WTC11 (cell line): ENCODE measurements at regions not wholly inside any gene's neighbourhood (a gene's known extent, or its start where the extent isn't known, plus 50 kb on each side); places are given as distances from the start of the nearest gene placed in this dataset.
A peak's percentile ranks its signal among the peaks of the same experiment; 100 is the strongest.
"Not testable (repeated sequence)": the region's sequence is repeated elsewhere in the genome, so short reads cannot be mapped to it uniquely, and the experiment has no call there.

Experiments
- ATAC-seq: fragments of 200-7000 bp; cut with Tn5 transposase; 2 replicates; pipeline ENCODE4 v1.10.0; 2021; ENCODE audit warnings: mild to moderate bottlenecking, moderate library complexity
- CTCF ChIA-PET: fragments of 300-600 bp; sonication (Branson Sonifier 250); formaldehyde crosslinking; loops from one replicate; lab custom pipeline; 2021; ENCODE audit warnings: antibody characterized with exemption; lab: Charles Lee
- POLR2A ChIA-PET: fragments of 350-600 bp; sonication (Branson Sonifier 250); formaldehyde crosslinking; loops from one replicate; lab custom pipeline; 2021; ENCODE audit warnings: antibody characterized with exemption; lab: Charles Lee
- DNase-seq: peaks from one replicate; pipeline ENCODE4 v3.0.0; 2021; ENCODE audit warnings: low spot score
- H3K27ac Mint-ChIP-seq: 2 replicates; pipeline ENCODE4 v1.8.0; 2021; ENCODE audit warnings: mixed read lengths
- H3K27me3 Mint-ChIP-seq: 2 replicates; pipeline ENCODE4 v1.8.0; 2021; ENCODE audit warnings: low read depth, mild to moderate bottlenecking, moderate library complexity, mixed read lengths
- H3K36me3 Mint-ChIP-seq: 2 replicates; pipeline ENCODE4 v1.8.0; 2021; ENCODE audit warnings: mixed read lengths
- H3K4me1 Mint-ChIP-seq: 2 replicates; pipeline ENCODE4 v1.8.0; 2022; ENCODE audit warnings: mixed read lengths
- H3K4me3 Mint-ChIP-seq: 2 replicates; pipeline ENCODE4 v1.8.0; 2021; ENCODE audit warnings: mild to moderate bottlenecking, moderate library complexity, mixed read lengths
- H3K9me3 Mint-ChIP-seq: 2 replicates; pipeline ENCODE4 v1.8.0; 2021; ENCODE audit warnings: mixed read lengths
- AR ChIP-seq: fragments of 250-450 bp; sonication (Bioruptor Pico); IDR thresholded peaks from 2 replicates; pipeline ENCODE4 v1.9.0; 2021; ENCODE audit warnings: mild to moderate bottlenecking
- CREB1 ChIP-seq: sonication (generic); formaldehyde crosslinking; IDR thresholded peaks from 2 replicates; pipeline ENCODE4 v1.8.0; 2023; ENCODE audit warnings: mild to moderate bottlenecking, missing genetic modification reagents
- CREM ChIP-seq: sonication (generic); formaldehyde crosslinking; IDR thresholded peaks from 2 replicates; pipeline ENCODE4 v1.8.1; 2022; ENCODE audit warnings: mild to moderate bottlenecking, missing genetic modification reagents, moderate library complexity
- E2F5 ChIP-seq: sonication (generic); formaldehyde crosslinking; IDR thresholded peaks from 2 replicates; pipeline ENCODE4 v1.8.1; 2022; ENCODE audit warnings: mild to moderate bottlenecking, moderate library complexity, missing genetic modification reagents
- ETV6 ChIP-seq: sonication (generic); formaldehyde crosslinking; IDR thresholded peaks from 2 replicates; pipeline ENCODE4 v1.8.1; 2022; ENCODE audit warnings: mild to moderate bottlenecking, missing genetic modification reagents
- FOXK1 ChIP-seq: sonication (generic); formaldehyde crosslinking; IDR thresholded peaks from 2 replicates; pipeline ENCODE4 v1.8.0; 2022; ENCODE audit warnings: mild to moderate bottlenecking, moderate library complexity, missing genetic modification reagents
- JAZF1 ChIP-seq: fragments of 250-450 bp; sonication (Bioruptor Pico); IDR thresholded peaks from 2 replicates; pipeline ENCODE4 v1.9.0; 2021; ENCODE audit warnings: moderate library complexity, mild to moderate bottlenecking, inconsistent platforms
- MAX ChIP-seq: sonication (generic); formaldehyde crosslinking; IDR thresholded peaks from 2 replicates; pipeline ENCODE4 v1.8.0; 2022; ENCODE audit warnings: mild to moderate bottlenecking, missing genetic modification reagents
- MLX ChIP-seq: sonication (generic); formaldehyde crosslinking; IDR thresholded peaks from 2 replicates; pipeline ENCODE4 v1.8.1; 2023; ENCODE audit warnings: mild to moderate bottlenecking, missing genetic modification reagents, moderate library complexity
- NFE2L1 ChIP-seq: sonication (generic); formaldehyde crosslinking; IDR thresholded peaks from 2 replicates; pipeline ENCODE4 v1.8.1; 2023; ENCODE audit warnings: missing genetic modification reagents
- OVOL2 ChIP-seq: fragments of 250-450 bp; sonication (Bioruptor Pico); IDR thresholded peaks from 2 replicates; pipeline ENCODE4 v1.9.0; 2021; ENCODE audit warnings: mild to moderate bottlenecking, borderline replicate concordance
- PRRX2 ChIP-seq: fragments of 250-450 bp; sonication (Bioruptor Pico); IDR thresholded peaks from 2 replicates; pipeline ENCODE4 v1.8.0; 2021; ENCODE audit warnings: mild to moderate bottlenecking
- RELA ChIP-seq: sonication (generic); formaldehyde crosslinking; IDR thresholded peaks from 2 replicates; pipeline ENCODE4 v1.8.1; 2022; ENCODE audit warnings: missing genetic modification reagents, mild to moderate bottlenecking, borderline replicate concordance
- ZNF138 ChIP-seq: sonication (generic); formaldehyde crosslinking; conservative IDR thresholded peaks from 2 replicates; pipeline ENCODE4 v1.8.1; 2022; ENCODE audit warnings: mild to moderate bottlenecking, moderate library complexity, missing genetic modification reagents
- ZNF317 ChIP-seq: sonication (generic); formaldehyde crosslinking; IDR thresholded peaks from 2 replicates; pipeline ENCODE4 v1.8.1; 2023; ENCODE audit warnings: low read depth, mild to moderate bottlenecking, moderate library complexity, missing genetic modification reagents, borderline replicate concordance
- ZNF416 ChIP-seq: fragments of 250-450 bp; sonication (Bioruptor Pico); IDR thresholded peaks from 2 replicates; pipeline ENCODE4 v1.9.0; 2021; ENCODE audit warnings: mild to moderate bottlenecking, inconsistent platforms
- TF ChIP-seq, protein P1 (sequence below): fragments of 250-450 bp; sonication (Bioruptor Pico); IDR thresholded peaks from 2 replicates; pipeline ENCODE4 v1.9.0; 2021; ENCODE audit warnings: moderate library complexity, mild to moderate bottlenecking, inconsistent platforms, borderline replicate concordance
- TF ChIP-seq, protein P2 (sequence below): fragments of 250-450 bp; sonication (Bioruptor Pico); conservative IDR thresholded peaks from 2 replicates; pipeline ENCODE4 v1.9.0; 2021; ENCODE audit warnings: mild to moderate bottlenecking

GRCh38 chr10:57562211-57562610 is 705.5 kb downstream of the IPMK start (continued):
- TF ChIP-seq AR (CRISPR knock-in tag) (no peak), FOXK1 (no peak)
- TF ChIP-seq, protein P1, sequence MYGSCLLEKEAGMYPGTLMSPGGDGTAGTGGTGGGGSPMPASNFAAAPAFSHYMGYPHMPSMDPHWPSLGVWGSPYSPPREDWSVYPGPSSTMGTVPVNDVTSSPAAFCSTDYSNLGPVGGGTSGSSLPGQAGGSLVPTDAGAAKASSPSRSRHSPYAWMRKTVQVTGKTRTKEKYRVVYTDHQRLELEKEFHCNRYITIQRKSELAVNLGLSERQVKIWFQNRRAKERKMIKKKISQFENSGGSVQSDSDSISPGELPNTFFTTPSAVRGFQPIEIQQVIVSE (CRISPR knock-in tag), result no peak
- TF ChIP-seq, all 79 proteins: peak for 0

- POLR2A ChIA-PET, ATAC-seq, H3K27ac Mint-ChIP-seq, DNase-seq, CTCF ChIA-PET, H3K27me3 Mint-ChIP-seq, H3K4me3 Mint-ChIP-seq, H3K4me1 Mint-ChIP-seq: not testable (repeated sequence)
- Mint-ChIP-seq H3K9me3 (peaks cover 30% of the 10 kb centered on the region), H3K36me3 (peaks cover 23% of the 10 kb centered on the region)
Observed at GRCh38 chr10:57551774-57552173, 715.9 kb downstream of the IPMK start.

GRCh38 chr10:57535306-57535705 is 732.4 kb downstream of the IPMK start:
- no peaks in the 10 kb centered on the region for H3K27me3 Mint-ChIP-seq
- H3K4me3 Mint-ChIP-seq, result no peak overlapping the region
- CTCF ChIA-PET, result interaction anchor here (0.7 kb wide), 1 partner anchor 45 kb away, joined by 3 read pairs; no protein-coding TSS in a partner anchor
- no peak overlapping the region for H3K27ac Mint-ChIP-seq
- ATAC-seq (peak; percentile 26; the same call in 1 of the 2 replicates), DNase-seq (no peak)
- peaks cover 3% of the 10 kb centered on the region; the same call in 1 of the 2 replicates for H3K9me3 Mint-ChIP-seq
- no peaks in the 10 kb centered on the region for H3K36me3 Mint-ChIP-seq
- H3K4me1 Mint-ChIP-seq, result peaks cover 5% of the 10 kb centered on the region
- POLR2A ChIA-PET, result no interaction called here
- TF ChIP-seq PRRX2 (CRISPR knock-in tag) (no peak), RELA (CRISPR knock-in tag) (no peak), MLX (CRISPR knock-in tag) (no peak), CREM (no peak), CREB1 (CRISPR knock-in tag) (no peak)

DNA sequence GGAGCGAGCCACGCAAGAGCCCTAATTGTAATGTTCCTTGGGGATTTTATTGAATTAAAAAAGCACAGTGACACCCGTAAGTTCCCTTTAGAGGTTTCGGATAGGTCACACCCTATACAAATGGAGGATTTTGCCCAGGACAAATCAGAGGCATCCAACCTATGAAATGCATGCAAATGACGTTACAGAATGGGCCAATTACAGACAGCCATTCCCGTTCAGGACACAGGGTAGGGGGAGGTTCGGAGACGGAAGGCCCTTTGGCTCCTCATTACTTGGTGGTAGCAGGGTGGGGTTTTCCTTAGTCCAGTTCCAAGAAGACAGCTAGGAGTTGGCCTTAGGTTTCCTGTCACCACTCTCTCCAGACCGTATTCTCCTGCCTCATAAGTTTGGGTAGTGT is 754.1 kb downstream of the IPMK start:
- Mint-ChIP-seq H3K27ac (no peak overlapping the region), H3K4me3 (no peak overlapping the region), H3K27me3 (no peaks in the 10 kb centered on the region), H3K4me1 (no peaks in the 10 kb centered on the region), H3K9me3 (peaks cover 14% of the 10 kb centered on the region), H3K36me3 (no peaks in the 10 kb centered on the region)
- ChIA-PET CTCF (no interaction called here), POLR2A (no interaction called here)
- ATAC-seq, result peak; percentile 62; the same call in 1 of the 2 replicates
- DNase-seq, result no peak
- TF ChIP-seq, protein P2, sequence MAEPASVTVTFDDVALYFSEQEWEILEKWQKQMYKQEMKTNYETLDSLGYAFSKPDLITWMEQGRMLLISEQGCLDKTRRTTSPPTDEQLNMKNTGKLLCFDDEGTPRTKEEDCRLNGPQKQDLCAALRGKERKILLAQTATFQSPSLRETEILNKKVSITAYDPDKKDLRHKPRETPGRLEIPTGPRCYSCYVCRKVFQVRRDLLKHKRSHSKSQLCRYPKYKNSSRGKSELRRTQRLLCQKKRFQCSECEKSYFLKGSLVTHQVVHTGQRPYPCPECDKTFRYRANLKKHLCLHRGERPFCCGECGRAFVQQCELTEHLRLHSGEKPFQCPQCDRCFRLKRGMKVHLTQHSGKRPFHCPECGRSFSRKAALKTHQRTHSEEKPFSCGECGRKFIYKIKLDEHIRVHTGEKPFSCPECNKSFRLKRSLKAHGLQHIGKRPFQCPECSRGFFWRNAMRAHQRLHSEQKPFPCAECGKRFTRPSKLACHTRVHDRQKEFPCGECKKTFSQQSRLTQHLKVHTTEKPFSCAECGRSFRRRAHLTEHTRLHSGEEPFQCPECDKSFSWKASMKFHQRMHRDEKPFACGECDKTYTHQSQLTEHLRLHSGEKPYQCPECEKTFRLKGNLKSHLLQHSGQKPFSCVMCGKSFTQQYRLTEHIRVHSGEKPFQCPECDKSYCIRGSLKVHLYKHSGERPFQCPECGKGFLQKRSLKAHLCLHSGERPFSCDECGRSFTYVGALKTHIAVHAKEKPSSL (CRISPR knock-in tag), result no peak
- TF ChIP-seq ZNF416 (CRISPR knock-in tag) (no peak), ZNF138 (no peak), JAZF1 (CRISPR knock-in tag) (no peak), E2F5 (no peak), ZNF317 (no peak), CREB1 (CRISPR knock-in tag) (no peak), ETV6 (CRISPR knock-in tag) (no peak), NFE2L1 (CRISPR knock-in tag) (no peak), MAX (CRISPR knock-in tag) (no peak), OVOL2 (CRISPR knock-in tag) (no peak)
- TF ChIP-seq, protein P1 (CRISPR knock-in tag), result no peak
